SK-N-SH (cell line): ENCODE measurements at regions not wholly inside any gene's neighbourhood (a gene's known extent, or its start where the extent isn't known, plus 50 kb on each side); places are given as distances from the start of the nearest gene placed in this dataset.

Experiments used
- CTCF ChIP-seq: fragments of 200-600 bp; sonication (generic); IDR thresholded peaks from 2 replicates; pipeline ENCODE4 v1.6.1; 2017; ENCODE audit warnings: antibody characterized with exemption, mild to moderate bottlenecking, moderate library complexity
- FOXM1 ChIP-seq: IDR thresholded peaks from 2 replicates; pipeline ENCODE4 v1.4.0; 2012; ENCODE audit warnings: low read depth, mild to moderate bottlenecking
- GATA2 ChIP-seq: sonication (generic); formaldehyde crosslinking; IDR thresholded peaks from 2 replicates; pipeline ENCODE4 v1.5.0; 2020; ENCODE audit warnings: mild to moderate bottlenecking, missing genetic modification reagents
- RAD21 ChIP-seq: IDR thresholded peaks from 2 replicates; pipeline ENCODE4 v1.6.1; 2012; ENCODE audit warnings: mild to moderate bottlenecking, low read length
- REST ChIP-seq: IDR thresholded peaks from 2 replicates; pipeline ENCODE4 v1.6.1; 2012; ENCODE audit warnings: mild to moderate bottlenecking, low read depth, low read length, moderate library complexity
- SIN3A ChIP-seq: IDR thresholded peaks from 2 replicates; pipeline ENCODE4 v1.6.1; 2012; ENCODE audit warnings: low read depth, mild to moderate bottlenecking, low read length, moderate library complexity, borderline replicate concordance
- SMC3 ChIP-seq: IDR thresholded peaks from 2 replicates; pipeline ENCODE4 v1.6.1; 2012; ENCODE audit warnings: low read depth, low read length, improper control_type of control experiment
- TEAD4 ChIP-seq: IDR thresholded peaks from 2 replicates; pipeline ENCODE4 v1.4.0; 2012; ENCODE audit warnings: mild to moderate bottlenecking, borderline replicate concordance; ENCODE audit not compliant: insufficient read depth
- YY1 ChIP-seq: IDR thresholded peaks from 2 replicates; pipeline ENCODE4 v1.4.0; 2012; ENCODE audit warnings: low read depth, mild to moderate bottlenecking

- TF ChIP-seq CTCF (no peak), YY1 (no peak), SIN3A (no peak), REST (no peak), RAD21 (no peak), SMC3 (no peak), TEAD4 (no peak), FOXM1 (no peak), GATA2 (no peak)
Measured at GRCh38 chr4:38347251-38347650, 316.7 kb upstream of the KLF3 start.
